C4-2B (cell line): ENCODE measurements at regions not wholly inside any gene's neighbourhood (a gene's known extent, or its start where the extent isn't known, plus 50 kb on each side); places are given as distances from the start of the nearest gene placed in this dataset.

Experiments
- H3K27ac ChIP-seq: fragments of 450-650 bp; 2 replicates; pipeline ENCODE4 v1.5.1; 2017
- CTCF ChIP-seq: fragments of 450-650 bp; conservative IDR thresholded peaks from 2 replicates; pipeline ENCODE4 v1.5.1; 2017; ENCODE audit warnings: mild to moderate bottlenecking
- ZFX ChIP-seq: fragments of 450-650 bp; IDR thresholded peaks from 2 replicates; pipeline ENCODE4 v1.6.1; 2017

- TF ChIP-seq CTCF, result no peak
- no peak for TF ChIP-seq ZFX
- H3K27ac ChIP-seq, result no peak overlapping the region
Observed at GRCh38 chr2:191580581-191580980, 97.4 kb upstream of the NABP1 start.

GRCh38 chr2:191581003-191581402 lies 96.9 kb upstream of the NABP1 start:
- no peak for TF ChIP-seq ZFX
- no peak for TF ChIP-seq CTCF
- H3K27ac ChIP-seq, result no peak overlapping the region

GRCh38 chr2:191582355-191582754 lies 95.6 kb upstream of the NABP1 start:
- no peak overlapping the region for H3K27ac ChIP-seq
- TF ChIP-seq CTCF (no peak), ZFX (no peak)

- no peak for TF ChIP-seq ZFX
- TF ChIP-seq CTCF, result no peak
- no peak overlapping the region for H3K27ac ChIP-seq
Observed at GRCh38 chr2:191591025-191591424, 86.9 kb upstream of the NABP1 start.

GRCh38 chr2:191593622-191594385 lies 84.1 kb upstream of the NABP1 start:
- no peak overlapping the region for H3K27ac ChIP-seq
- TF ChIP-seq ZFX, result no peak
- no peak for TF ChIP-seq CTCF

GRCh38 chr2:191597186-191597751 lies 80.7 kb upstream of the NABP1 start:
- H3K27ac ChIP-seq, result no peak overlapping the region
- no peak for TF ChIP-seq ZFX

- TF ChIP-seq ZFX (no peak), CTCF (no peak)
- H3K27ac ChIP-seq, result no peak overlapping the region
Observed at GRCh38 chr2:191598296-191598695, 79.6 kb upstream of the NABP1 start.

- no peak overlapping the region for H3K27ac ChIP-seq
- TF ChIP-seq CTCF (no peak), ZFX (no peak)
Observed at GRCh38 chr2:191601060-191601459, 76.9 kb upstream of the NABP1 start.
